Panc1 (cell line): ENCODE measurements at regions not wholly inside any gene's neighbourhood (a gene's known extent, or its start where the extent isn't known, plus 50 kb on each side); places are given as distances from the start of the nearest gene placed in this dataset.

ENCODE experiments used
- ATAC-seq: fragments of 200-7000 bp; cut with Tn5 transposase; 2 replicates; pipeline ENCODE4 v1.9.1; 2020; ENCODE audit warnings: mild to moderate bottlenecking, moderate library complexity
- BruUV-seq: library from RNA; stranded (reverse); fragments of 400-500 nt; replicated peaks from 2 replicates; lab custom pipeline; 2021; lab: Mats Ljungman, UMichigan
- CTCF ChIA-PET: fragments of 300-600 bp; sonication (Branson Sonifier 250); formaldehyde crosslinking; loops from one replicate; lab custom pipeline; 2022; ENCODE audit warnings: antibody characterized with exemption; lab: Charles Lee
- POLR2A ChIA-PET: fragments of 300-600 bp; sonication (Branson Sonifier 250); formaldehyde crosslinking; loops from one replicate; lab custom pipeline; 2022; ENCODE audit warnings: antibody characterized with exemption; lab: Charles Lee
- DNase-seq: peaks from one replicate; pipeline ENCODE4 v3.0.0-alpha.2; 2010; ENCODE audit warnings: low read depth, low spot score
- H3K27ac ChIP-seq: 2 replicates; pipeline ENCODE4 v1.5.1; 2011; ENCODE audit warnings: mild to moderate bottlenecking, low read length, inconsistent platforms
- H3K27me3 ChIP-seq: fragments of 200-500 bp; sonication (Bioruptor generic); 2 replicates; pipeline ENCODE4 v1.6.0; 2014; ENCODE audit warnings: low read length, inconsistent platforms; ENCODE audit not compliant: control insufficient read depth, insufficient read depth
- H3K36me3 ChIP-seq: fragments of 200-500 bp; sonication (Bioruptor generic); 2 replicates; pipeline ENCODE4 v1.5.1; 2014; ENCODE audit warnings: inconsistent platforms, mild to moderate bottlenecking, low read length, moderate library complexity; ENCODE audit not compliant: control insufficient read depth, insufficient read depth
- H3K4me1 ChIP-seq: 2 replicates; pipeline ENCODE4 v1.5.1; 2011; ENCODE audit warnings: inconsistent platforms, mild to moderate bottlenecking, low read length, moderate library complexity; ENCODE audit not compliant: control insufficient read depth, insufficient read depth
- H3K4me3 ChIP-seq, 2 experiments: 2 replicates each; pipeline ENCODE4 v1.5.1; 2011 to 2012; ENCODE audit warnings: low read depth in 2 of 2, low read length in 2 of 2, mild to moderate bottlenecking in 2 of 2, inconsistent platforms in 1 of 2, moderate library complexity in 1 of 2
- H3K9me3 ChIP-seq: fragments of 200-500 bp; sonication (Bioruptor generic); 2 replicates; pipeline ENCODE4 v1.5.1; 2014; ENCODE audit warnings: low read depth, mild to moderate bottlenecking, inconsistent platforms, low read length, moderate library complexity; ENCODE audit not compliant: control insufficient read depth, insufficient read depth
- POLR2AphosphoS5 ChIP-seq: IDR thresholded peaks from 2 replicates; pipeline ENCODE4 v1.6.1; 2012; ENCODE audit warnings: mild to moderate bottlenecking, low read depth, low read length, moderate library complexity
- REST ChIP-seq, 2 experiments: IDR thresholded peaks; 2 replicates each; pipeline ENCODE4 v1.6.1; 2011 to 2012; ENCODE audit warnings: low read depth in 2 of 2, control low read depth in 1 of 2, low read length in 1 of 2, mild to moderate bottlenecking in 1 of 2, moderate library complexity in 1 of 2; ENCODE audit not compliant: insufficient read depth in 1 of 2
- SIN3A ChIP-seq: IDR thresholded peaks from 2 replicates; pipeline ENCODE4 v1.6.1; 2012; ENCODE audit warnings: low read depth, mild to moderate bottlenecking, low read length, moderate library complexity, borderline replicate concordance; ENCODE audit not compliant: insufficient read depth
- TCF7L2 ChIP-seq: IDR thresholded peaks from 2 replicates; pipeline ENCODE4 v1.6.1; 2011; ENCODE audit warnings: mild to moderate bottlenecking, low read depth, low read length, inconsistent platforms
- in situ Hi-C: cut with HindIII; loops from 2 replicates; pipeline ENCODE4 v1.10.0; 2016; ENCODE audit warnings: low sequenced_read_pairs, low pct_unique_long_range_greater_than_20kb
- intact Hi-C: fragments of 100-400 bp; cut with micrococcal nuclease; formaldehyde crosslinking; loops from one replicate; pipeline ENCODE4 v1.10.0; 2022; ENCODE audit not compliant: unreplicated experiment
- TF ChIP-seq, protein P1 (sequence below): fragments of 450-650 bp; IDR thresholded peaks from 2 replicates; pipeline ENCODE4 v1.5.1; 2017; ENCODE audit warnings: mild to moderate bottlenecking

- in situ Hi-C loops, result no loop called here
- Histone ChIP-seq H3K9me3 (no peaks in the 10 kb centered on the region), H3K4me1 (no peaks in the 10 kb centered on the region), H3K27me3 (no peaks in the 10 kb centered on the region), H3K4me3 (no peak overlapping the region), H3K36me3 (no peaks in the 10 kb centered on the region), H3K27ac (no peak overlapping the region)
- POLR2A ChIA-PET, result no interaction called here
- no peak for DNase-seq
- CTCF ChIA-PET, result no interaction called here
- BruUV-seq, result no TSS peak
- no peak for TF ChIP-seq TCF7L2
- no peak for TF ChIP-seq SIN3A
- no peak for TF ChIP-seq POLR2AphosphoS5
- TF ChIP-seq, protein P1, sequence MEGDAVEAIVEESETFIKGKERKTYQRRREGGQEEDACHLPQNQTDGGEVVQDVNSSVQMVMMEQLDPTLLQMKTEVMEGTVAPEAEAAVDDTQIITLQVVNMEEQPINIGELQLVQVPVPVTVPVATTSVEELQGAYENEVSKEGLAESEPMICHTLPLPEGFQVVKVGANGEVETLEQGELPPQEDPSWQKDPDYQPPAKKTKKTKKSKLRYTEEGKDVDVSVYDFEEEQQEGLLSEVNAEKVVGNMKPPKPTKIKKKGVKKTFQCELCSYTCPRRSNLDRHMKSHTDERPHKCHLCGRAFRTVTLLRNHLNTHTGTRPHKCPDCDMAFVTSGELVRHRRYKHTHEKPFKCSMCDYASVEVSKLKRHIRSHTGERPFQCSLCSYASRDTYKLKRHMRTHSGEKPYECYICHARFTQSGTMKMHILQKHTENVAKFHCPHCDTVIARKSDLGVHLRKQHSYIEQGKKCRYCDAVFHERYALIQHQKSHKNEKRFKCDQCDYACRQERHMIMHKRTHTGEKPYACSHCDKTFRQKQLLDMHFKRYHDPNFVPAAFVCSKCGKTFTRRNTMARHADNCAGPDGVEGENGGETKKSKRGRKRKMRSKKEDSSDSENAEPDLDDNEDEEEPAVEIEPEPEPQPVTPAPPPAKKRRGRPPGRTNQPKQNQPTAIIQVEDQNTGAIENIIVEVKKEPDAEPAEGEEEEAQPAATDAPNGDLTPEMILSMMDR, result no peak
- TF ChIP-seq REST (IDR thresholded peaks at IDR 0.05; ENCODE audit: insufficient read depth in 1 of 2, low read depth in 2 of 2, low read length in 1 of 2), result no peak
- intact Hi-C loops, result no loop called here
- no peak for ATAC-seq
Measured at GRCh38 chr3:5404718-5405117, 217.2 kb downstream of the EDEM1 start.

- no peak overlapping the region for H3K27ac ChIP-seq
- no peaks in the 10 kb centered on the region for H3K27me3 ChIP-seq
- POLR2A ChIA-PET, result no interaction called here
Measured at GRCh38 chr3:5411786-5412185, 224.3 kb downstream of the EDEM1 start.

More at GRCh38 chr3:5411786-5412185, 224.3 kb downstream of the EDEM1 start:
- Histone ChIP-seq H3K4me3 (no peak overlapping the region), H3K9me3 (no peaks in the 10 kb centered on the region), H3K4me1 (no peaks in the 10 kb centered on the region), H3K36me3 (no peaks in the 10 kb centered on the region)
- no peak for ATAC-seq
- intact Hi-C loops, result no loop called here
- CTCF ChIA-PET, result no interaction called here
- in situ Hi-C loops, result no loop called here
- DNase-seq, result no peak
- no peak for TF ChIP-seq POLR2AphosphoS5
- TF ChIP-seq TCF7L2, result no peak
- no peak for TF ChIP-seq SIN3A
- no peak for TF ChIP-seq REST (IDR thresholded peaks at IDR 0.05; ENCODE audit: insufficient read depth in 1 of 2, low read depth in 2 of 2, low read length in 1 of 2)
- TF ChIP-seq, protein P1, result no peak
- no TSS peak for BruUV-seq
